ENCODE measurements at regions not wholly inside any gene's neighbourhood (a gene's known extent, or its start where the extent isn't known, plus 50 kb on each side); places are given as distances from the start of the nearest gene placed in this dataset.

- FAIRE-seq, result no peak
These were observed 185.8 kb downstream of the GADD45G start for GRCh38 chr9:89790542-89791109.

GRCh38 chr9:89791754-89792153 lies 186.9 kb downstream of the GADD45G start:
- no peak for DNase-seq (ENCODE audit: low spot score)

More at GRCh38 chr9:89790542-89791109, 185.8 kb downstream of the GADD45G start:
- no peak for DNase-seq (ENCODE audit: low spot score)

GRCh38 chr9:89792189-89793123 lies 187.6 kb downstream of the GADD45G start:
- FAIRE-seq (no peak), DNase-seq (ENCODE audit: low spot score) (no peak)

More at GRCh38 chr9:89791754-89792153, 186.9 kb downstream of the GADD45G start:
- FAIRE-seq, result no peak

GRCh38 chr9:89793124-89793495 lies 188.3 kb downstream of the GADD45G start:
- DNase-seq (ENCODE audit: low spot score), result no peak
- FAIRE-seq, result no peak

- no peak for DNase-seq (ENCODE audit: low spot score)
- FAIRE-seq, result peak; percentile 78
These were observed 188.7 kb downstream of the GADD45G start for GRCh38 chr9:89793551-89793950.

GRCh38 chr9:89794918-89795317 lies 190.1 kb downstream of the GADD45G start:
- FAIRE-seq, result no peak
- no peak for DNase-seq (ENCODE audit: low spot score)

DNA sequence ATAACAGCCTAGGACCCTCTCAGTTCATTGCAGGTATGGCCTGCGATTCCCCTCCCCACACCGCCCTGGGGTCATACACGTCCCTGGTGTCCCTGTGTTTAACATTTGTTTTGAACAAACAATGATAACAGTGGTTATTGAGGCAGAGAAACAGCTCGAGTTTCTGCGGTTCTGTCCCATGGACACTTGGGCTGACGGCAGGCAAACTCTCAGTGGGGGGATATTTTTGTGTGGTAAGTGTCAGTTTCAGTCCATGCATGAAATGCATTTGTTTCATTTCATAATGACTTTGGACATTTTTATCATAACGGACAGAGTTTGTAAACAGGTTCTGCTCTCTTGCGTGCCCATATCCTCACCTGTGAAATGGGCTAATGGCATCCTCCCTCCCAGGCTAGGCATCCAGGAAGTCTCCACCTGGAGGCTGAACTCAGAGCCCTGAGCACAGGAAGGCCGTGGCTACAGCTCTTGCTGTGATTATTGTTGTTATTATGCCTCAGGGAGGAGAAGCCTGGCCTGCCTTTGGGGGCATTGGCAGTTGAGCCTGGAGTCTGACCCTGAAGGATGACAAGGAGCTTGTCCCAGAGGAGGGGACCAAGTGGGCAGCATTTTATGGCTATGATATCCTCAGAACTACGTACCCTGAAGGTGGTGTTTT lies 190.9 kb downstream of the GADD45G start:
- no peak for FAIRE-seq
- no peak for DNase-seq (ENCODE audit: low spot score)

GRCh38 chr9:89796606-89797005 lies 191.8 kb downstream of the GADD45G start:
- DNase-seq (ENCODE audit: low spot score), result no peak
- no peak for FAIRE-seq

- DNase-seq (ENCODE audit: low spot score) (no peak), FAIRE-seq (no peak)
These were observed 192.4 kb downstream of the GADD45G start for GRCh38 chr9:89797255-89797654.

GRCh38 chr9:89797937-89798455 lies 193.2 kb downstream of the GADD45G start:
- no peak for FAIRE-seq
- no peak for DNase-seq (ENCODE audit: low spot score)

GRCh38 chr9:89798547-89799120 lies 193.8 kb downstream of the GADD45G start:
- no peak for FAIRE-seq
- no peak for DNase-seq (ENCODE audit: low spot score)

- FAIRE-seq, result no peak
- DNase-seq (ENCODE audit: low spot score), result no peak
These were observed 194.4 kb downstream of the GADD45G start for GRCh38 chr9:89799221-89799620.

GRCh38 chr9:89799766-89800165 lies 195.0 kb downstream of the GADD45G start:
- peak; percentile 88 for FAIRE-seq

DNA sequence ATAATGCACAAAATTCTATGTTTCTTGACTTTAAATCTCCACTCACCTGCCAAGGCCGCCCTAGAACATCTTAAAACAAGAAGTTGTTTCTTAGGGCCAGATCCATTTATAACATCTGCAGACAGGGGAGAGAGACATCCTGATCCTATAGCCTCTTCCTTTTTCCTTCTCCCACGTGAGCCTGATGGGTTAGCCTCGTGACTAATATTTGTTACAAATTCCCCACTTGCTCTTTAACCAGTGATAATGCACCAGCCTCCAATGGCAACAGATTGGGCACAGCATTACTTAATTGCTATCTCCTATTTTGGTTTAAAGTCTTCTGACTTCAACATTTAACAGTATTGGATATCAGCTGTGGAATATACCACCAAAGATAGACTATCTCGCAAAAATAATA lies 196.5 kb downstream of the GADD45G start:
- FAIRE-seq (no peak), DNase-seq (ENCODE audit: low spot score) (no peak)

More at GRCh38 chr9:89799766-89800165, 195.0 kb downstream of the GADD45G start:
- peak; percentile 35 for DNase-seq (ENCODE audit: low spot score)

DNA sequence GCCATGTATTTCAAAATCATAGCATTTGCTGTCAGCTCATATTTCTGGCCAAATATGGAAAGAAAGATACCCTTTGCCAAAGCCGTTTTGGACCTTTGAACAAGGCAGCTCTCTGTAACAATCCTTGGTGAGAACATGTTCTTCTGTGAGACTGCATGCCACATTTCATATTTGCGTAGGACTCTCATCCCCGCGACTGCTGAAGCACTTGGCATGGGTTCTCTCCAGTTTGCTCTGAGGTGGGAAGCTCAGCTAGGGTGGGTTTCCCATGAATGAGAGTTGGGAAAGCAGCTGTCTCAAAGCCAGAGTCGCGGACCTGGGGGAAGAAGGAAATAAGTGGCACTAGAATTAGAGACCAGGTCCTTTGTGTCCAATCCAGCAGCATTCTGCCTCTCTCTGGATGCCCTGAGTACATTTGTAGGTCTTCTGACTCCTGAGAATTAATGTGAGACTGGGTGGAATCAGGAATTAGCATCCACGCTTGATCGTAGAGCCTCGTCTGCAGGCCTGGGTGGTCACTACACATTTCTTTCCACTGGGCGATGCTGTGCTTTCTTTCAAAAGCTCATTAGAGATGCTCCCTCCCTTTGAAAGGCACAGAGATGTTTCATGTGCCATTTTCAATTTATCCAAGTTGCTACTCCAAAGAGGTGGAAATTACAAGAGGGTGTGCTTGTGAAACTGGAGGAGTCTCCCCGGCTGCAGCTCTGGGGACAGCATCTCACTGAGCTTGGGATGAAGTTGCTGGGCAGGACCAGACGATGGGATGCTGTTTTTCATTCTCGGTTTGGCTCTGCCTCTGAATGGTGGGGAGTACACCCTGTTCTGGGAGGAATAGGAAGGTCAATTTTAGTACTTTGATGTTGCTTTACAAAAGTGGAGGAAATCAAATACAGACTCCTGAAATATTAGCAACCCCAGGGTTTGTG lies 197.2 kb downstream of the GADD45G start:
- FAIRE-seq, result no peak
- DNase-seq (ENCODE audit: low spot score), result no peak

DNA sequence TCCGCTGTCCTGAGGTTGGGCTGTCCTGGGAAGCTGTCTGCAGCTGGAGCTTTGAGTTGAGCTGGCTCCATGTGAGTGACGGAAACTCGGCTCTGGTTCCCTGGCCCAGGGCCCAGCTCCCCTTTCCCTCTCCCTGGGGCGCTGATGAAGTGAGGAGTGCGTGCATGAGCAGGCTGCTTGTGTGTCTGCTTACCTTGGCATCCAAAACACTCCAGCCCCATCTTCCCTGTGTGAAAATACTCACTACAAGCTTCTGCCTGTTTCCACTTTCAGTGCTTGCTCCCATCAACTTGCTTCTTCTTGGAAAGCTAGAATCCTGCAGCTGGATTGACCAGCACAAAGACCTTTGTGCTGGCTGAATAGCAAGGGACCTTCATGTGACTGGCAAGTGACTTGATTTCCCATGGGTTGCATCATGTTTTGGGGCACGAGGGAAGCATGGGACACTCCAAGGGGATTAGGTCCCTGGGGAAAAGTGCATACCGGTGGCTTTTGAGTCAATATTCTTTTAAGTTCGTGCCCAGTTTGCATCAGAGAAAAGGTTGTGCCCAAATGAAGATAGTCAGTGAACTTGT lies 198.1 kb downstream of the GADD45G start:
- no peak for FAIRE-seq
- no peak for DNase-seq (ENCODE audit: low spot score)

DNA sequence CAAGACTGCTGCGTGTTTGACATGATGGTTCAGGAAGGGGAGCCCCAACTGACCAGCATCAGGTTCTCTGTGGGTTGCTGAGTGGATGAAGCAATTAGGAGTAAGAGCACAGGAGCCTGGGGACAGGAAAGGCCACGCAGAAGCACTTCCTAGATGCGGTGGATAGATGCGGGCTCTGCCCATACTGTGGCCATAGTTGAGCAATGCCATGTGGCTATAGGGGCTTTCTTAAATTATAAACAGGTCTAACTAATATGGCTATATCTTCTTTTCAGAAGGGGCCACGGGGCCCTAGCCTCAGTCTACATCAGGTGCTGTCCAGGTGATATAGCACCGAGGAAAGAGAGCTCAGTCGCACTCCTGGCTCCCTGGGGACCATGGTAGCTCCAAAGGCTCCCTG lies 198.6 kb downstream of the GADD45G start:
- FAIRE-seq (no peak), DNase-seq (ENCODE audit: low spot score) (no peak)

DNA sequence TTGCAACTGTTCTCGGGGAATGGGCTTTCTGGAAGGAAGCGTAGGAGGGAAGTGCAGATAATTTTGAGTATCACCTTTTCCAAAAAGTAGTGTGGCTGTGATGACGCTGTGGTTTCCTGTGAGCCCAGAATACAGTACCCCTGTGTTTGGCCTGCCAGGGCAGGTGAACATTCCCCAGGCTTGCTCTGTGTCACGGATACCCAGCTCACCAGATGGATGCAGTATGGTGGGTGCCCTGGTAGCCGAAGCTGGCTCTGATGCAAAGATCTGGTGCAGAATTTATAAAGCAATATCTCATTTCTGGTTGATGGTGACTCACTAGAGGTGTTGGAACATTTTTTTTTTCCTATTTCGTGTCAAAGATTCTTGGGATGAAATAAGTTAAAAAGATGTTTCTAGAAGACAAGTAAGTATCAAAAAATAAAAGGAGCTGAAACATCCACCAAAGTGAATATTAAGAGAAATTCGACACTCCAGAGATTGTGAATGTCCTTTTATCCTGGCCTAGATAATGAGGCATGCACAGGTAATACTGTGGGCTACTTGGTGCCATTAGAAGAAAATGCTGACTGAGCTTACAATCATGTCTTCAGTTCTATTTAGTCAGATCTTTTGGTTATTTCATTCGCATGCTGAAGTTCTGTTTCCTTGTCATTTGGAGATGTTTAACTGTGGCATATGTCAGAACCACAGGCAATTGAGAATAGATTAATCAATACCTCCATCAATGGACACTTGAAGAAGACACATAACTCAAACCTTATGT lies 200.1 kb downstream of the GADD45G start:
- DNase-seq (ENCODE audit: low spot score), result no peak
- no peak for FAIRE-seq

DNA sequence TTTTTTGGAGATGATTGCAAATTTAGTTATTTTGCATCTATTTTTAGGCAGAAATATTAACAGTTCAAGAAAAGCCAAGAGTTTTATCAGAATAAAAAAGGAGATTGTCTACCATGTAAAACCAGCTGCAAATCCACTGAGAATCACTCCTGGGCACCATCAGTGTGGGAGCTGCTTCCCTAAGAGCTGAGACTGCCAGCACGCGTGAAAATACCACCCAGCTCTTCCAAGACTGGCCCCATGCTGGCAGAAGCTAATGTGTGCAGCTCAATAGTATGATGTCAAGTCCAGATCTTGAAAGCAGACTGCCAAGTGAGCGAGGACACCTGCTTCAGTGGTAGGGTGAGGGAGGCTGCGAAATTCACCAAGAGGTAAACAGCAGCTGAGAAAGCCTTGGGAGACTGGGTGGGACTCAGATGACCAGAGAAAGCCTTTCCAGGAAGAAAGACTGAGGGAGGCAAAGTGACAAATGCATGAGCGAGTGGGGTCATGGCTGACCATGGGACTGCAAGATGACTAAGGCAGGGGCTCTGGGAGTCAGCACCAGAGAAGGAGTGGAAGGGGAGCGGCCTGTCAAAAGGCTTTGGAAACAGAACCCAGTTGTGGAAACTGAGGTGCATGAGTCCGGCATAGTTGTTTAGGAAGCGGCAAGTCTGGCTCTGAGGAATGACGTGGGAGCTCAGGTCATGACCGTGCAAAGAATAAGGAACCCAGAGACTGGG lies 200.9 kb downstream of the GADD45G start:
- FAIRE-seq (peak; percentile 53), DNase-seq (ENCODE audit: low spot score) (peak; percentile 39)

Measured in RCC 7860 (cell line).